Suppressor macrophage (primary cell): ENCODE measurements at regions not wholly inside any gene's neighbourhood (a gene's known extent, or its start where the extent isn't known, plus 50 kb on each side); places are given as distances from the start of the nearest gene placed in this dataset.
A peak's percentile ranks its signal among the peaks of the same experiment; 100 is the strongest.
"Not testable (repeated sequence)": the region's sequence is repeated elsewhere in the genome, so short reads cannot be mapped to it uniquely, and the experiment has no call there.

Experiments
- DNase-seq, 4 experiments: peaks; one replicate each; pipeline ENCODE4 v3.0.0-alpha.2; 2020 to 2022

- no peak for DNase-seq
Measured at GRCh38 chr2:12604341-12604740, 112.4 kb upstream of the TRIB2 start.

GRCh38 chr2:12605366-12605765, 111.4 kb upstream of the TRIB2 start:
- DNase-seq = no peak

- DNase-seq = no peak
Measured at GRCh38 chr2:12605936-12606335, 110.8 kb upstream of the TRIB2 start.

- no peak for DNase-seq
Measured at GRCh38 chr2:12606472-12607000, 110.2 kb upstream of the TRIB2 start.

GRCh38 chr2:12607971-12608370, 108.8 kb upstream of the TRIB2 start:
- no peak for DNase-seq

- no peak for DNase-seq
Measured at GRCh38 chr2:12610314-12610713, 106.4 kb upstream of the TRIB2 start.

- no peak for DNase-seq
Measured at GRCh38 chr2:12612168-12612567, 104.6 kb upstream of the TRIB2 start.

- no peak for DNase-seq
Measured at GRCh38 chr2:12612671-12613070, 104.1 kb upstream of the TRIB2 start.

- no peak for DNase-seq
Measured at GRCh38 chr2:12613137-12613835, 103.5 kb upstream of the TRIB2 start.

GRCh38 chr2:12615509-12615908, 101.2 kb upstream of the TRIB2 start:
- no peak for DNase-seq

- peak; percentile 49 to 91 (median 72) for DNase-seq
Measured at GRCh38 chr2:12616456-12617156, 100.1 kb upstream of the TRIB2 start.

GRCh38 chr2:12617366-12617765, 99.4 kb upstream of the TRIB2 start:
- DNase-seq = peak in 2 of 4 experiments; percentile 41 to 45

GRCh38 chr2:12617853-12618252, 98.9 kb upstream of the TRIB2 start:
- no peak for DNase-seq

- peak in 2 of 4 experiments; percentile 30 to 32 for DNase-seq
Measured at GRCh38 chr2:12618576-12618975, 98.2 kb upstream of the TRIB2 start.

GRCh38 chr2:12619975-12620374, 96.8 kb upstream of the TRIB2 start:
- peak in 1 of 4 experiments; percentile 11 for DNase-seq

GRCh38 chr2:12620759-12621158, 96.0 kb upstream of the TRIB2 start:
- no peak for DNase-seq

GRCh38 chr2:12623051-12623450, 93.7 kb upstream of the TRIB2 start:
- no peak for DNase-seq

GRCh38 chr2:12624384-12624783, 92.4 kb upstream of the TRIB2 start:
- DNase-seq = no peak

GRCh38 chr2:12624905-12625598, 91.7 kb upstream of the TRIB2 start:
- no peak for DNase-seq

- DNase-seq = not testable (repeated sequence)
Measured at GRCh38 chr2:12628541-12628940, 88.2 kb upstream of the TRIB2 start.

GRCh38 chr2:12636837-12637581, 79.7 kb upstream of the TRIB2 start:
- no peak for DNase-seq

GRCh38 chr2:12637754-12638153, 79.0 kb upstream of the TRIB2 start:
- no peak for DNase-seq

GRCh38 chr2:12641441-12641840, 75.3 kb upstream of the TRIB2 start:
- DNase-seq = no peak
